Skin epidermis (tissue), 12 donors: ENCODE measurements at regions not wholly inside any gene's neighbourhood (a gene's known extent, or its start where the extent isn't known, plus 50 kb on each side); places are given as distances from the start of the nearest gene placed in this dataset.
A peak's percentile ranks its signal among the peaks of the same experiment; 100 is the strongest.
"Not testable (repeated sequence)": the region's sequence is repeated elsewhere in the genome, so short reads cannot be mapped to it uniquely, and the experiment has no call there.

Experiments used
- H3K27ac ChIP-seq, 21 experiments: fragments of 200-600 bp; sonication (generic) in 11 of 21; one replicate each; pipeline ENCODE4 v1.5.0; 2020; ENCODE audit warnings: mild to moderate bottlenecking in 3 of 21, inconsistent platforms in 2 of 21, moderate library complexity in 2 of 21
- H3K4me3 ChIP-seq, 7 experiments: fragments of 200-600 bp; sonication (generic) in 2 of 7; one replicate each; pipeline ENCODE4 v1.5.0; 2020; ENCODE audit warnings: inconsistent platforms in 2 of 7, mild to moderate bottlenecking in 2 of 7, moderate library complexity in 1 of 7

GRCh38 chr1:220942278-220942677 is 63.0 kb downstream of the HLX start:
- no peak overlapping the region for H3K4me3 ChIP-seq
- H3K27ac ChIP-seq = no peak overlapping the region

GRCh38 chr1:220942914-220943313 is 63.7 kb downstream of the HLX start:
- H3K27ac ChIP-seq, H3K4me3 ChIP-seq: not testable (repeated sequence)

- H3K27ac ChIP-seq = no peak overlapping the region
- no peak overlapping the region for H3K4me3 ChIP-seq
These were observed 64.2 kb downstream of the HLX start for GRCh38 chr1:220943319-220943996.

- H3K27ac ChIP-seq = no peak overlapping the region
- no peak overlapping the region for H3K4me3 ChIP-seq
These were observed 71.3 kb downstream of the HLX start for GRCh38 chr1:220950576-220950975.

GRCh38 chr1:220952961-220953643 is 73.9 kb downstream of the HLX start:
- no peak overlapping the region for H3K4me3 ChIP-seq
- H3K27ac ChIP-seq = no peak overlapping the region

- peak overlapping the region in 2 of 21 experiments; percentile 55 to 75 for H3K27ac ChIP-seq
These were observed 75.3 kb downstream of the HLX start for GRCh38 chr1:220954321-220955075.

GRCh38 chr1:220955116-220955515 is 75.9 kb downstream of the HLX start:
- Histone ChIP-seq H3K27ac (peak overlapping the region in 4 of 21 experiments; percentile 52 to 77 (median 65)), H3K4me3 (no peak overlapping the region)

More at GRCh38 chr1:220954321-220955075, 75.3 kb downstream of the HLX start:
- H3K4me3 ChIP-seq = no peak overlapping the region

- no peak overlapping the region for H3K4me3 ChIP-seq
- H3K27ac ChIP-seq = peak overlapping the region in 16 of 21 experiments; percentile 5 to 78 (median 50)
These were observed 77.4 kb downstream of the HLX start for GRCh38 chr1:220956501-220957232.

GRCh38 chr1:220957233-220957605 is 78.0 kb downstream of the HLX start:
- peak overlapping the region in 15 of 21 experiments; percentile 5 to 78 (median 52) for H3K27ac ChIP-seq
- no peak overlapping the region for H3K4me3 ChIP-seq

GRCh38 chr1:220958234-220958633 is 79.0 kb downstream of the HLX start:
- Histone ChIP-seq H3K27ac (peak overlapping the region in 12 of 21 experiments; percentile 36 to 78 (median 58)), H3K4me3 (no peak overlapping the region)

- H3K27ac ChIP-seq = peak overlapping the region in 1 of 21 experiments; percentile 43
- no peak overlapping the region for H3K4me3 ChIP-seq
These were observed 82.9 kb downstream of the HLX start for GRCh38 chr1:220962031-220962751.

GRCh38 chr1:220966041-220966440 is 86.8 kb downstream of the HLX start:
- no peak overlapping the region for H3K27ac ChIP-seq
- H3K4me3 ChIP-seq = no peak overlapping the region

- no peak overlapping the region for H3K4me3 ChIP-seq
- H3K27ac ChIP-seq = no peak overlapping the region
These were observed 87.2 kb downstream of the HLX start for GRCh38 chr1:220966473-220966872.

- Histone ChIP-seq H3K4me3 (no peak overlapping the region), H3K27ac (no peak overlapping the region)
These were observed 87.8 kb downstream of the HLX start for GRCh38 chr1:220966881-220967611.

GRCh38 chr1:220967911-220968310 is 88.7 kb downstream of the HLX start:
- H3K27ac ChIP-seq = no peak overlapping the region
- no peak overlapping the region for H3K4me3 ChIP-seq

GRCh38 chr1:220969281-220969680 is 90.0 kb downstream of the HLX start:
- H3K4me3 ChIP-seq, H3K27ac ChIP-seq: not testable (repeated sequence)

GRCh38 chr1:220970311-220970710 is 91.1 kb downstream of the HLX start:
- peak overlapping the region in 1 of 21 experiments; percentile 23 for H3K27ac ChIP-seq
- H3K4me3 ChIP-seq = no peak overlapping the region

- Histone ChIP-seq H3K4me3 (no peak overlapping the region), H3K27ac (no peak overlapping the region)
These were observed 92.0 kb downstream of the HLX start for GRCh38 chr1:220971221-220971620.

GRCh38 chr1:220974431-220974830 is 95.2 kb downstream of the HLX start:
- Histone ChIP-seq H3K4me3 (no peak overlapping the region), H3K27ac (no peak overlapping the region)
